GM18873 (cell line): ENCODE measurements at regions not wholly inside any gene's neighbourhood (a gene's known extent, or its start where the extent isn't known, plus 50 kb on each side); places are given as distances from the start of the nearest gene placed in this dataset.
"Not testable (repeated sequence)": the region's sequence is repeated elsewhere in the genome, so short reads cannot be mapped to it uniquely, and the experiment has no call there.

Source experiments
- ATAC-seq: cut with Tn5 transposase; IDR thresholded peaks from one replicate; pipeline ENCODE4 v1.9.1; 2021; ENCODE audit warnings: mild to moderate bottlenecking, moderate library complexity, moderate number of reproducible peaks; ENCODE audit not compliant: unreplicated experiment, low FRiP score

GRCh38 chr17:33983824-33984574 lies 271.1 kb upstream of the CCL2 start:
- ATAC-seq, result no peak

DNA sequence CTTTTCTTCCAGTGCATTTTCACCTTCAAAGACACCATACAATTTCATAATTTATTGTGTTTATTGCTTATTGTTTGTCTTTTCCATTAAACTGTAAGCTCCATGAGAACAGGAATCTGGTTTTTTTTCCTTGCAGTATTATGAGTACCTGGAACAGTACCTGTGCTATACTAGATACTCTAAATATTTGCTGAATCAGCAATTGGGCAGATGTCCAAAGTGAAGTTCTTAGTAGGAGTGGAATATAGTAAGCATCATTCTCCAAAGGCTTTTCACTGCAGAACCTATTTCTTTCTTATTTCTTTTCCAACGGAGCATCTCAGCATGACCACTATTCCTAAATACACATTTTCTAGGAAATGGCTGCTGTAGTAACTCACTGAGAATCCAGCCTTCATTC lies 269.0 kb upstream of the CCL2 start:
- no peak for ATAC-seq

GRCh38 chr17:33986566-33986965 lies 268.5 kb upstream of the CCL2 start:
- ATAC-seq, result no peak

GRCh38 chr17:33987162-33987561 lies 267.9 kb upstream of the CCL2 start:
- no peak for ATAC-seq

DNA sequence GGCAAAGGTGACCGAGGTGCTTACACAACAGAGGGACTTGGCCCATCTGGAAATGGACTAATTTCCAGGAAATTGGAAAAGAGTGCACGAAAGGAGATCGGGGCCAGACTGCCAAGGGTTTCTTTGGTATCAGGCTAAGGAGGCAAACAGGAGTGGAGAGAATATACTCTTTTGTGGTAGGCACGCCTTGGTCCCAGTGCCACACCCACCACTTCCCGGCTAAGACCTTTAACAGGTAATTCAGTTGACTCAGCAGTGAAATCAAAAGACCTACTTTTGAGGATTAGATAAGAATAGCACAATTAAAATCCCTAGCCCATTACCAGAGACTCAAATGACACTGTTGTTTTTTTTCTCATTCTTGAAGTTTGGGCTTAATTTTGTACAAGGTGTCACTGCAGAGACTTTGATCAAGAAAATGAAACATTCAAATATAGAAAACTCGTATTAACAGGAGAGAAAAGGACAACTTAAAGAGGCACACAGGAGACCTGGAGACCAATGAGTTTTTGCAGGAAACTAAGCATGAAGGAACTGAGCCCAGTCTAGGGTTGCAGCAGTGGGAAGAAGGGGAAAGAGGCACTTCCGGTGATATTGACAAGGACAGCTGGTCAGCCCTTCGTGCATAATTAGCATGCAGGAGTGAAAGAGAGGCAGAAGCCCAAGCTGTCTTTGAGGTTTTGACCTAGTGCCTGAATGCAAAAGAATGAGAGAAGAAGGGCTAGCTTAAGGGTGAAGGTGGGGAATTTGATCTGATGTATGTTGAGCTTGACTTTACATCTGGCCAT lies 265.5 kb upstream of the CCL2 start:
- no peak for ATAC-seq

- no peak for ATAC-seq
These were observed 264.0 kb upstream of the CCL2 start for GRCh38 chr17:33990943-33991706.

DNA sequence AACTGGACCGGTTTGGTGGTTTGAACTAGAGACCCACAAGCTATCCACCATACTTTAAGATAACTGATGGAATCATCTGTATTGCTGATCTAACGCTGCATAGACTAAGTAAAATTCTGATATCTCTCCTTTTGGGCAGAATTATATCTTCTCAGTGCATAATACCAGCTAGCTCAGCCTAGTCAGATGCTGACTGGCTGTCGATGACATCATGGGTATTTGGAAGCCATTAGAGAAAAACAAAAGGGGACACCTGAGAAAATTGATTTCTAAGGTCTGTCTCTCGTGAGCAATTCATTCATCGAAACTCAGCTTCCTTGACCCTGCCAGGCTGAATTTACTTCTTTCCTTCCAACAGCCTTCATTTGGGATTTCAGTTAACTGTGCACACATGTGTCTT lies 263.0 kb upstream of the CCL2 start:
- ATAC-seq, result no peak

DNA sequence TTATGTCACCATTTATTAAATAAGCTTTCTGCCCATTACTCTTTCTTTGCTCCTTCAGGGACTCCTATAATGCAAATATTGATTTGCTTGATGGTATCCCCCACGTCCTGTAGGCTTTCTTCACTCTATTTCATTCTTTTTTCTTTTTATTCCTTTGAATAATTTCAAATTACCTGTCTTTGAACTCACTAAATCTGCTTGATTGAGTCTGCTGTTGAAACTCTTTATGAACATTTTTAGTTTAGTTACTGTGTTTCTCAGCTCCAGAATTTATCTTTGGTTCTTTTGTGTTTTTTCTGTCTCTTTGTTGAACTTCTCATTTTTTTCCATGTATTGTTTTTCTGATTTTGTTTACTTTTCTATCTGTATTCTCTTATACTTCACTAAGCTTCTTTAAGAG lies 254.4 kb upstream of the CCL2 start:
- no peak for ATAC-seq

DNA sequence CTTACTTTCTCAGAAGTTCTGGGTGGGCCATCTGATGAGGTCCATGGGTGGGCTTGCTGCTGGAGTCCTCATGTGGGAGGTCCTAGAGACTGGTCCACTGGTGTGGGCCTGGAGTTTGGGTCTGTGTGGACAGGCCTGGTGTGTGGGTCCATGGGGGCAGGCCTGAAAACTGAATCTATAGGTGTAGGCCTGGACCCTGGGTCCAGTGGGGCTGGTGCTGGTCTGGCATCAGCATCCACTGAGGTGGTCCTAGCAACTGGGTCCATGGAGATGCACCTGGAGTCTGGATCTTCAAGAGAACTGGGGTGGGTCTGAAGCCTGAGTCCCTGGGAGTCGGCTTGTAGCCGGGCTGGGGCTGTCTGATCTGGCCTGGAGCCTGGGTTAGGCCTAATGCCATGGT lies 253.8 kb upstream of the CCL2 start:
- ATAC-seq, result no peak

DNA sequence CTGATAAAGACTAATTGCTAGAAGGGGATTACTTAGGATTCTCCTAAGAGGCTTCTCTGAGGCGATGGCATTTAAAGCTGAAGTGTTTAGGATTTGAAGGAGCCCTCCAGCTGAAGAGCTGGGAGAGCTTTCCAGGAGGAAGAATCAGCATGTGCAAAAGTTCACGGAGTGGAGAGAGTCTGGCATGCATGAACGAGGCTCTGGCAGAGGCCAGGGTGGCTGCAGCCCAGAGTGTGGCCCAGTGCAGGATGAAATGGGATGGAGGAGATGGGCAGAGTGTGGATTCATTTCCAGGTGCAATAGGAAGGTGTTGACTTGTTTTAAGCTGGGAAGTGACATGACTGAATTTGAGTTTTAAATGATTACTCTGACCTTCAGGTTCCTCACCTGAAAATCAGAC lies 249.0 kb upstream of the CCL2 start:
- ATAC-seq, result no peak

GRCh38 chr17:34008125-34008524 lies 247.0 kb upstream of the CCL2 start:
- ATAC-seq, result no peak

GRCh38 chr17:34009912-34010311 lies 245.2 kb upstream of the CCL2 start:
- ATAC-seq, result no peak

GRCh38 chr17:34010534-34010933 lies 244.6 kb upstream of the CCL2 start:
- ATAC-seq, result no peak

DNA sequence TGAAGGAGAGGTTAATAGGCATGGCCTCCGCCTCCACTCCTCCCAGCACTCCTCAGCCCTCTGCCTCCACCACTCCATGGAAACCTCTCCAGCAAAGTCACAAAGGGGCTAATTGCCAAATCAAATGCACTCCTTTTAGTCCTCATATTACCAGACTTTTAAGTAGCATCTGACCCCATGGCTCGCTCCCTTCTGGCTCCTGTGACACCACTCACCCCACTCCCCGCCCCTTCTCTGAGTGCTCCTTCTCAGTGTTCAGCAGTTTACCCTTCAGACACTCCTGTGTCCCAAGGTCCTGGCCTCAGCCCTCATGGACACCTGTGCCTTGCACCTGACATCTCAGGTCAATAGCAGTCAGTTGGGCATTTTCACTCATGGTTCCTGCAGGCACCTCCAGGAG lies 243.5 kb upstream of the CCL2 start:
- no peak for ATAC-seq

- no peak for ATAC-seq
These were observed 242.2 kb upstream of the CCL2 start for GRCh38 chr17:34012709-34013375.

DNA sequence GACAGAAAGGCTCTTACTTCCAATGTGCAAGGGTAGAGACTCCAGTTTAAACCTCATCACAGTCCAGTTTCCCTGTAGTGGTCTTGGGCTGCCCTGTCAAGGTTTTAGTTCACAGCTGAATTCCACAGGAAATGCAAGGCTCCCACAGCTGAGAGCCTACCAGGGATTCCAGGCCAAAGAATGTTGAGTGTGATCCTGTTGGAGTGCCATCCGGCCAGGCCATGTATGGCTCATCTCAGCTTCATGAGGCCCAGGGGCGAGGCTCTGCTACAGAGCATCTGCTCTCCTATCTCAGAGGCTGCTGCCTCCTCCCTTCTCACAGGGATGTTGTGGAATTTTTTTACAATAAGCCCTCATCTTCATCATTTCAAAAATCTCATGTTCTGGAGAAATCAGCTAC lies 239.8 kb upstream of the CCL2 start:
- no peak for ATAC-seq

DNA sequence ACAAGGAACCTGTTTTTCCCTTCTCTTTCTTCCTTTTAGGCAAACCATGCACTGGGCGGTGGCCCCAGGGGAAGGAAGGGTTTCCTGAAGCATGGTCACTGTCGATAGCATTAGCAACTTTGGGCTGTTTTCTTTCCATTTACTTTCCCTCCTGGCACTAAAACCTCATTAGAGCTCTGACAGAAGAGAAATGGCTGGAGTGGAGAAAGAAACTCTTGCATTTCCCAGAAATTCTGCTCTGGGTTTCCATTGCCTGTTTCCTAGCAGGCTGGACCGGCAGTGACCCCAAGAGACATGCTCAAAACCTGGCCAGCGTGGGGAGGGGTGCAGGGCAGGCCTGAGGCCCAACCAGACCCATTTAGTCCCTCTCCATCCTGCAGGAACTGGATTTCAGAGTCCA lies 230.7 kb upstream of the CCL2 start:
- no peak for ATAC-seq

- no peak for ATAC-seq
These were observed 230.1 kb upstream of the CCL2 start for GRCh38 chr17:34024806-34025551.

- not testable (repeated sequence) for ATAC-seq
These were observed 224.5 kb upstream of the CCL2 start for GRCh38 chr17:34030601-34031000.

- not testable (repeated sequence) for ATAC-seq
These were observed 222.8 kb upstream of the CCL2 start for GRCh38 chr17:34032305-34032704.
